ENCODE measurements at regions not wholly inside any gene's neighbourhood (a gene's known extent, or its start where the extent isn't known, plus 50 kb on each side); places are given as distances from the start of the nearest gene placed in this dataset.
"Not testable (repeated sequence)": the region's sequence is repeated elsewhere in the genome, so short reads cannot be mapped to it uniquely, and the experiment has no call there.

DNA sequence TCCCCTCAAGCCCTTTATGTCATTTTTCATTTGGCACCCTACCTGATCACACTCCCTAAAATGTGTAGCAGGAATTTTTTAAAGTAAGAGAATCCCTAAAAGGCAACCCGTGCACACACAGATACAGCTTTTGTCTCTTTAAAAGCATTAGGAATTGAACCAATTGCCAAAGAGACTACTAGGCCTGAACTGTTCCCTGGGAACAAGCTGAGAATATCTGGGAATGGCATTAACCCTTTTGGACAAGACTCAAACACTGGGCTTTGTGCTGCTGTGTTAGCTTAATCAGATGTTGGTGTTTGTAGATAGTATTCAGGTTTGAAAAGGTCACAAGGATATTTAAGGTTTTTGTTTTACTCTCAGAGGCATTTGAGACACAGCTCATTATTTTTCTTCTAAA, 414.4 kb upstream of the PDZRN3 start:
- DNase-seq, result no peak

DNA sequence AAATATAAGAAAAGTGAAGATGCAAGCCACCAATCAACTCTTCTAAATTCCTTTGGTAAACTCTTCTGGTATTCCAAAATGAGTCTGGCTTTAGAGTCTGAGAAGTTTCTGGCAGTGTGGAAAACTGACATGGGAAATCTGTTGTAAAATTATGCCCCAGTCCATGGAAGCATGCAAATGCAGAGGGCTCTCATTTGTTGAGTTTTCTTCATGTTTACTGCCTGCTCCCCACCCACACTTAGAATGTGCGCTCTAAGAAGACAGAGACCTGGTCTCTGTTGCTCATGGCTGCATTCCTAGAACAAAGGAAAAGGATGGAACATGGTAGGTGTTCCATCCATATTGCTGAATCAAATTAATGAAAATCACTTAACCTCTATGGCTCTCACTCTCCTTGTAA, 411.8 kb upstream of the PDZRN3 start:
- no peak for DNase-seq

DNA sequence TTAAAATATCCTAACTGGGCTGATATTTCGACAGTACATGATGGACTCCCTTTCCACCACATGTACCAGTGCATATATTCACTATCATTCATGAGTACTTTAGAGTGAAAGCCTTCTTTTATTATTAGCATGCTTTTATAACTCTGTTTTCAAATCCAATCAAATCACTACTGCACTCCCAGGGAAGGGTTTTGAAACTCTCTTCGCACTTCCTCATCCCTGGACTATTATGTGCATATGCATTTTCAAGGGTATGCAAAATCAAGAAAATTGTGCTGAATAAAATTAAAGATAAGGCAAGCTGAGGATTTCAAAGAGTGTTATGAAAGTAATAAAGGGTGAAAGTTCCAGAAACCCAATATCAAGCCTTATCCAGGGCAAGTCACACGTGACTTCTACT, 411.4 kb upstream of the PDZRN3 start:
- no peak for DNase-seq

DNA sequence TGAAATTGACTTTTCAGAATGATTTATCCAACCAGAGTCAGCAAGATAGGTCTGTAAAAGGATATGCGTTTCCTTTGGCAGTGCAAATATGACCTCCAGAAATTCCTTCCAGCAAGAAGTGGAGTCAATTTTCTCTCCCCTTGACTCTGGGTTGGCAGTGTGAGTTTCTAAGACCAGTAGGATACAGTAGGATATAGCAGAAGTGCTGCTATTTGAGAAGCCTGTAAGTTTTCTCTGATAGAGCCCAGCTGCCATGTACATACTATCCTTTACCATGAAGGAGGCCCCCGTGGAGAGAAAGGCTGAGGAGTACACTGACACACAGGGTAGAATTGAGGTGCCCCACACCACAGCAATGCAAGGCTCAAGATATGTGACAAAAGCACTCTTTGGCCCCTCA, 409.1 kb upstream of the PDZRN3 start:
- no peak for DNase-seq

DNA sequence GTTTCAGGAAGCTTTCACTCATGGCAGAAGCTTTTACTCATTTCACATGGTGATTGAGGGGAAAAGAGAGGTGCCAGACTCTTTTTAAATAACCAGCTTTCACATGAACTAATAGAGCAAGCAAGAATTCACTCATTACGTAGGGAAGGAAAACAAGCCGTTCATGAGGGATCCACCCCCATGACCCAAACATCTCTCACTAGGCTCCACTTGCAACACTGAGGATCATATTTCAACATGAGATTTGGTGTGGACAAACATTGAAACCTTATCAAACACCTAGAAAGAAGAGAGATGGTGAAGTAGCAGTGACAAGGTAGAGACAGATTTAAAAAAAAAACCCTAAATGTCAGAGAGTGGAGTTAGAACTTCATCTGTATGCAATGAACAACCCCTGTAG, 408.6 kb upstream of the PDZRN3 start:
- DNase-seq, result no peak

DNA sequence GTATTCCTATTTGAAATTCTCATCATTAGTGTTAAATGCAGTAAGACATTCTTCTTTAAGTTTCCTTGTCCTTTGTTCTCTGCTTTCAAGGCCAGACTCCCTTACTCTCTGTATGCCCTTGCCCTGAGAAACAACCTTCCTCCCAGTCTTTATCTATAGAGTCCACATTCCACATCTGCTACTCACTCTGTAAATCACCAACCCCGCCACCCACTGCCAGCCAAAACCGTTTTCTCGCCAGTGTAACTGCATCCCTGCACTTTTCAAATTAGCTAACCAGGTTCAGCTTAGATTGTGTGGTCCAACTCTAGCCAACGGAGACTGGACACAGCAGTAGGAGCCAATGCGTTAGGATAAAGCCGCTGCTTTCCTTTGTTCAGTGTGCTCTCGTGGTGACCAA, 402.4 kb upstream of the PDZRN3 start:
- no peak for DNase-seq

DNA sequence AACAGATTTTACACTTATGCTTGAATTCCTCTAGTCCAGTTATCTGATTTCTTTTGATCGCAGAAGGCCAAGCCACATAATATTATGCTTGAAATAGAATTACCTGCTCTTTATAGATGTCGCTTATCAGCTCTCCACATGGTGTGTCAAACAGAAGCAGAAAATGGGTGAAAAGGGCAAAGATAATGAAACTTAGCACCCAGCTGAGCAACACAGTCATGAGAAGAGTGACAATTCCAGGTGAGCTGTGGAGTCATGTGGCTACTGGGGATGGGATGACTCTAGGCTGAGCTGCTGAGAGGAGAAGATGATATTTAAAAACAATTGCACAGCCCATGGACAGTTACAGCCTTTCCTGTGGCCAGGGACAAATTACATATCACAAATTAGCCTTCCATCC, 398.7 kb upstream of the PDZRN3 start:
- no peak for DNase-seq

DNA sequence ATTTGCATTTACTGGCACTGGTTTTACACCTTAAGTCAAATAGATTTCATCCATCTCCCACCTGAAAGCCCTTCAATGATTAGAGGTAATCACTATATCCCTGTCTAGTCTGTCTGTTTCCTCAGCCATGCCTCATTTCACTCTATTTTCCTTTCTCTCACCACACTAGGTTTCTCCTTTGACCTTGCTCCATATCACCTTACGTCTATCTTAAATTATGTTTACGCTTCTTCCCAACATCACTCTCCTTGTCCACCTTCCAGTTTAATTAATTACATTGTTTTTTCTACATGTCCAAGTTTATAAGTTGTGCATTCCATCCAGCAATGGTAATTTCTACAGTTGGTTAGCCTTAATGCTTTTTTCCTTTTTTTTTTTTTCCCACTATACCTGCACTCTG, 396.7 kb upstream of the PDZRN3 start:
- DNase-seq, result no peak

DNA sequence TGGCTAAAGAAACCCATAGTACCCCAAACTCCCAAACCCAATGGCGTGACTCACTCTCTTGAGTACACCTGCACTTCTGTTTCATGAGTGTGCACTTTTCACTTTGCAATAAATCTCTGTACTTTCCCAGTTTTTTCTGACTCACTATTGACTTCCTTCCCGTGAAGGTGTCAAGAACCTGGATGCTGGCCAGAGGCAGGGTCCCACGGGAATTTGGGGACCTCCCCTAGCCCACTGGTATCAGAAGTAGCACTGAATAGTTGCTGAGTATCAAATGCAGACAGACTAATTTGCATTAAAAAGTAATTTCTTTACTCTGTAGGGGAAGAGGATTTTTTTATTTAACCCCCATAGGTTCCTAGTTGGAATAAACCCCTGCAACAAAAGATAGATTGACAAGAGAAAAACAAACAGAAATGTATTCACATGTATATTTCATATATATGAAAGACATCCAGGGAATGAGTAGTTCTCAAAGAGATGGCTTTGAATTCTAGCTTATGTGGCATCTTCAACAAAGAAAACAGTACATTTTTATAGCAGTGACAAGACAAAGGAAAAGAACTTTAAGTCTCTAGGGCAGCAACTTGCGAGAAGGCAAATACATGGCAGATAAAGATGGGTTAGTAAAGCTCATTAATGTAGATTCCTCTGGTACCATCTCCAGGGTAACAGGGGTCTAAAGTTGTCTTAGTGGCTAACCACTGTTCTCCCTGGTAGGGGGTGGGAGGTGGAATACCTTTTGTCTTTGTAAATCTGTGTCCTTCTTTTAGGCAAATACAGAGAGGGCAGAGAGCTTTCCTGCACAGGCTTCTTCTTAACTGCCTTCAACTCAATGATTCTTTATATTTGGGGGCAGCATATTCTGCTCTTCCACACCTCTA, 385.5 kb upstream of the PDZRN3 start:
- DNase-seq, result no peak

DNA sequence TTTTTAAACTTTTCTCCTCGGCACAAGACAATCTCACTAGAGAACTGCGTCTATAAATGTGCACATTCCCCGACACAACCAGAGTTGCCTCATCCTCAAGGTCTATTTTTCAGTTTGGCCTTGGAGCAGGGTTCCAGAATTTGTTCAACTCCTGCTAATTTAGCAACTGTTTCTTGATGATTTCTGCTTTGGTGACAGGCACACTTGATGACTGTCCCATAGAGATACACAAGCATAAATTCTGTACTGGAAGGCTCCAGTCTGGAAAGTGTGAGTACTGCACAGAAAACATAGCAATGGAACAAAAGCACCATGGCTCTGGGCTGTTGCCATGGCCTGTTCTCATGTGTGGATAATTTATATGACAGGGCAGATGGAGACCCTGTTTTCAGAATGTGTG, 379.6 kb upstream of the PDZRN3 start:
- no peak for DNase-seq

DNA sequence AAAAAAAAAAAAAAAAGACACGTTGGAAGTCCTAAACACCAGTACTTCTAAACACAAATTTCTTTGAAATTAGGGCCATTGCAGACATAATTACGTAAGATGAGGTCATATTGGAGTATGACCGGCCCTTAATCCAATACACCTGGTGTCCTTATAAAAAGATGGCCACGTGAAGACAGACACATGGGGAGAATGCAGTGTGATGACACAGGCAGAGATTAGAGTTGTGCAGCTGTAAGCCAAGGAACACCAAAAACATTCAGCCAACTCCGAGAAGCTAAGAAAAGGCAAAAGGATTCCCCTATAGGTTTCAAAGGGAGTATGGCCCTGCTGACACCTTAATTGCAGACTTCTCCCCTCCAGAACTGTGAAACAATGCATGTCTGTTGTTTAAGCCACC, 379.0 kb upstream of the PDZRN3 start:
- no peak for DNase-seq

DNA sequence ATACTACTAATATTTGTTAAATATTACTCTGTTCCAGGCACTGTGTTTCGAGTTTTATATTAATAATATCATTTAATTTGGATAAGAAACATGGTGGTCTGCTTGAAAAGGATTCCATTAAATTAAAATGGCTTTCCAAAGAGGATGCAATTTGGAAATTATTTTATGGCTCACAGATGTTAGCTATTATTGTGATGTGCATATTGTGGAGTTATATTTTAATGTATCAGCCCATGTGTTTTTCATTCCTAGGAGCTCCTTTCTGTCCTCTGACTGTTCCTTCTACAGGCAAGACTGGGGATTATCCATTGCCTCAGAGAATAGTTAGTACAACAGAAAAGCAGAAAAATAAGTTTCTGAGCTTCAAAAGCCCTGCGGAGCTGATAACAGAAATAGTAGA, 376.7 kb upstream of the PDZRN3 start:
- DNase-seq, result no peak

DNA sequence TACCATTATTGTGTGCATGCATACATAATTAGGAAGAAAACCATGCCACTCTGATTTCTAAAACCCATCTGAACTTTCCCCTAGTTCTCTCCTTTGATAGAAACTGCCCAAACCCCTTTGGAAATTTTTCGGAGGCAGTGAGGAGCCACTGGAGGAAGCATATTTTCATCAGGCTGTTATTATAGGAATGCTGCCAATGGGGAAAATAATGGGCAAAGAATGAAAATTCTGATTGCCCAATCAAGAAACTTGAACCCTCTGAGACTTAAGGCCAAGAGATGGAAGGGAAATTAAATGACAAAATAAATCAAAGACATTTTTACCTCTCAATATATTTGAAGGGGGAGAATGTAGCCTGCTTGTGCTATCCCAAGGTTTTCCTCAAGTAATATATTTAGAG, 376.0 kb upstream of the PDZRN3 start:
- no peak for DNase-seq

DNA sequence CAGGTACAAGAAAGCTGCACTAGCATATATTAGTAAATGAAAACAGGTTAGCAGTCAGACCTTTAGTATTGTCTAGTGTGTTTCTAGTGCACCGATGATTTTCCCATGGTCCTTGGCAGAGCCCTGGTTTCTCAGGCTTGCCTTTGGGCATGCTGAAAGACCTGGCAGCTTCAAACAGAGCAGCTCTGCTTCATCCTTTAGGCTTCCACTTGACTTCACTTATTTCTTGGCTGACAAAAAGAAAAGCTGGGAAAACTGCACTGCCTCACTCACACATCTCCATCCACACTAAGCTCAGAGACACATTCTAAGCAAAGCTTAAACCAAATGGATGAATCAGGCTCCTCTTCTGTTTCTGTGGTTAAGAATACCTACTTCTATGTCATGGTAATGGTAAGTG, 374.8 kb upstream of the PDZRN3 start:
- DNase-seq, result no peak

DNA sequence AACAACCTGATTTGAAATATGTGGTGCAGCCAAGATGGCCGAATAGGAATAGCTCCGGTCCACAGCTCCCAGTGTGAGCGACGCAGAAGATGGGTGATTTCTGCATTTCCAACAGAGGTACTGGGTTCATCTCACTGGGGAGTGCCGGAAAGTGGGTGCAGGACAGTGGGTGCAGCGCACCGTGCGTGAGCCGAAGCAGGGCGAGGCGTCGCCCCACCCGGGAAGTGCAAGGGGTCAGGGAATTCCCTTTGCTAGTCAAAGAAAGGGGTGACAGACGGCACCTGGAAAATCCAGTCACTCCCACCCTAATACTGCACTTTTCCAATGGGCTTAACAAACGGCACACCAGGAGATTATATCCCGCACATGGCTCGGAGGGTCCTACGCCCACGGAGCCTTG, 365.9 kb upstream of the PDZRN3 start:
- DNase-seq, result not testable (repeated sequence)

DNA sequence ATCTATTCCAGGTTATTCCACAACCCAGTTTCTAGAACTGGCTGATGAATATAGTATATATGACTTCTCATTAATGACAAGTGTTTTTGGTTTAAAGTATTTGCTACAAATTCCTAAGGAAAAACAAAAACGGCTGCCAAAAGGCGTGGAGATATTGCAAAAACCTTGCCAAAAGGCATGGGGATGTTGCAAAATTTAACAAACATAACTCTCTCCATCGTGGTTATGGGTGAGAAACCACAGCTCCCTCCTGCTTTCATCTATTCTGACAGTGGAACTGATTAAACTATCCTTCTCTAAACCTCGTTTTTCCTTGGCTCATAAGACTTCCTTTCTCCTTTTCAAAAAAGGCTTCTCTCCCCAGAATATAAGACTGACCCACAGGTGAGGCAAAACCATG, 342.0 kb upstream of the PDZRN3 start:
- DNase-seq, result no peak

DNA sequence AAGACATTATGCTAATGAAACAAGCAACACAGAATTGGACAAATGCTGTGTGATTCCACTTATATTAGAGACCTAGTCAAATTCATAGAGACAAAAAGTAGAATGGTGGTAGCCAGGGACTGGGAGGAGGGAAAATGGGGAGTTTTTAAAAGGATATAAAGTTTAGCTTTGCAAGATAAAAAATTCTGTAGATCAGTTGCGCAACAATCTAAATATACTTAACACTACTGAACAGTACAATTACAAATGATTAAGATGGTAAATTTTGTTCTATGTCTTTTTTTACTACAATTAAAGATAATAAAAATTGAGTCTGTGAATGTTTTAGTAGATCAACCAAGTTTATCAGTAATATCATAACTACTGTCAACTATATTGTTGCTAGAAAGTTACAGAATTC, 340.1 kb upstream of the PDZRN3 start:
- no peak for DNase-seq

DNA sequence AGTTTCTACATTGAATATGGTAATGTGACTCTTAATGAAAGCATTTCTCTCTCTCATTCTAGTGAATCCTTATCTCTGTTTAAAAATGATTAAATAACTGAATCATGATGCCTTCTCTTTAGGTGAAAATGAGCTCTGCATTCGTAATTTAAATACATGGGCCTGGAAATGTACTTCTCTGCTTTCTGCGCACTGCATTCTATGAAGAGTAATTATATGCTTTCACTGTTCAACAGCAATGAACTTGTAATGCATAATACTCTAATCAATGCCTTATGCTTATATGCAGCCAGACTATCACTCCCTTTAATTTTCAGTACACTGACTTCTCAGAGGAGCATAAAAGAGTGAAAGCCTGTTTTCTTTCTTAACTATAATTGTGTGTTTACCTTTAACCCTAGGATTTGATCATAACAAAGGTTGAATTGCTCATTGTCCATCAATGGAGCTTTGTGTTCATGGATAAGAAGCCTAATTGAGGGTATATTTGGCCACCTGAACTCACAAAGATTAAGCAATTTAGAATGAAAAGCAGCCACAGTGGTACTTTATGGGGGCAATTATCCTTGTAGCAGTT, 330.8 kb upstream of the PDZRN3 start:
- DNase-seq, result no peak

DNA sequence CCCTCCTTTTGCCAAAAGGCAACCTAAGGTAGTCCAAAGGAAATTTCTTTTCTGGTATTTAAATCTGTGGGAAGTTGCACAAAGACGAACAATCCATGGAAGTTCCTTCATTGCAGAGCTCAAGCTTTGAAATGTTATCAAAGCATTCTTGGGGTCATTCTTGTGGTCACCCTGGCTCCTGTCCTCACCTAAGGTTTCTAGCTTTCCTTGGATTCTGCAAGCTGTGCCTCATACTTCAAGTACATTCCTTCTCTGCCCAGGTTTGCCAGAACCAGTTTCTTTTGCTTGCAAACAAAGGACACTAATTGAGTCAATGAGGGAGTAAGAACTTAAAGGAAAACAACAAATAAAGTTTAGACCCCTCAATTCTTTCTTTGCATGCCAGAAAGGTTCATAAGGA, 329.8 kb upstream of the PDZRN3 start:
- no peak for DNase-seq

DNA sequence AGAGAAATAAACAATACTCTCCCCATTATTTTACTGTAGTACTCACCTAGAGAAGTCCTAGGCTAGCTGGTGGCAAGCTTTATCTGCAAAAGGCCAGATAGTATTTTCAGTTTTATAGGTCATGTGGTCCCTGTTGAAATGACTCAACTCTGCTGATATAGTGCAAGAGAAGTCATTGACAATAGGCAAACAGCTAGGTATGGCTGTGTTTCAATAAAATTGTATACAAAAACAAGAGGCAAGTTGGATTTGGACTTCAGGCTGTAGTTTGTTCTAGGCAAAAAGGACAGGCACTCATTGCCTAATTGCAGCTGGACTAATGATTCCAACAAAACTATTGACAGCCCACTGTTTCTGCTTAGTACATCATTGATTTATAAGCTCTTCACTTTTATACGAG, 328.0 kb upstream of the PDZRN3 start:
- DNase-seq, result no peak

DNA sequence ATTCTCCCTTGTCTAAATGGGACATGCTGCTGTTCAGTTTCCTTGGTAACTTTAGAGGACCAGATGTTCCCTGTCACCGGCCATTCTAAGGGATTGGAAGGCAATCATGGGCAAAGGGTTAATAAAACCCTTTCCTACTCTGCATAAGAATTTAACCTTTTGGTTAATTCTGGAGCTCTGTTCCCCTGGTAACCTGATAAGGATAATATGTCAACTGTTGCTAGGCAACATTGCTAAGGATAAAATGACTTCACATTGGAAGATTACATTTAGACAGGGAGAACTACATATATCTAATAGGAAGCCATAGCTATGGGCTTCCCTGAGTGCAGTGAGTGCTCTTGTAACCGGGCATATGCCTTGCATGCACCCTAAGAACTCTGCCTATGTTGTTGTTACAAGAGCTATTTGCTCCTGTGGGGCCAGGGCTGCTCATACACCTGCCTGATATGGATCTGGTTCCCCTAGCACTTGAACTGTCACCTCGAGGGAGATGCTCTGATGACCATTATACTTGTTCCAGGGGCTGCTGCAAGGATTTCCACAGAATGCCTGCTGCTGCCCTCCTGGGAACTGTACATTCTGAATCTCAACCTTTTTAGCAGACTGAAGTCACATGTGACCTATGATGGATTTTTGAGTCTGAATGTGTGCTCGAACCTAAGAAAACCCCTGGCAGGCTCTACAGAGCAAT, 326.3 kb upstream of the PDZRN3 start:
- DNase-seq, result no peak

DNA sequence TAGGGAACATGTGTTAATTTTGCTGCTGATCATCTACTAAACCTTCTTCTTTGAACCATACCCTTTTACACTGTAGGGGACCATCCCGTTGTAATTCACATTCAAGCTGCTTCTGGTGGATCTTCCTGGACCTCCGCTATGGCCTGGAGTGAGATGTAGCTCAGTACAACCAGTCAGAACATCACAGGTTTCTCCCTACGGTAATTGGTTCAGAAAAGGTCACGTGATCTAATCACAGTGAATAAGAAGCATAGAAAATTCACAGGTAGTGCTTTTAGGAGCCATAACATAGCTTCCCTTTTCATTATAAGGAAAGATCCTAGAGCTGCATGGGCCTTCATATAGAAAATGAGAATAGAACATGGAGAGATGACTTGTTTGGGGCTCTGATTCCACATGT, 320.8 kb upstream of the PDZRN3 start:
- no peak for DNase-seq

DNA sequence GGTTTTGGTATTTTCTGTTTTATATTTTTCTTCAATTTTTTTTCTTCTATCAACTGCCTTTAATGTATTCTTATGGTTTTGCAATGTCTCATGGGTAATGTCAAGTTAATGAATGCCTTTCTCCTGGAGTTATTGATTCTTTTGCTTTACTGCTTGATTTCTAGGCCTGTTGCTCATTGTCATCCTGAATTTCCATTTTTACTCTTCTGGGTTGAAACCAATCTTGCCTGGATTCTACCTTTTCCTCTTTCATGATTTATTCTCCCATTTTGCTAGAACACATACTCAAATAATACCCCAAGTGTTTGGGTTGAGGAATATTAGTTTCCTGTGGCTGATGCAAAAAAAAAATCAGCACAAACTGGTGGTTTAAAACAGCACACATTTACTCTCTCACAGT, 315.2 kb upstream of the PDZRN3 start:
- no peak for DNase-seq

DNA sequence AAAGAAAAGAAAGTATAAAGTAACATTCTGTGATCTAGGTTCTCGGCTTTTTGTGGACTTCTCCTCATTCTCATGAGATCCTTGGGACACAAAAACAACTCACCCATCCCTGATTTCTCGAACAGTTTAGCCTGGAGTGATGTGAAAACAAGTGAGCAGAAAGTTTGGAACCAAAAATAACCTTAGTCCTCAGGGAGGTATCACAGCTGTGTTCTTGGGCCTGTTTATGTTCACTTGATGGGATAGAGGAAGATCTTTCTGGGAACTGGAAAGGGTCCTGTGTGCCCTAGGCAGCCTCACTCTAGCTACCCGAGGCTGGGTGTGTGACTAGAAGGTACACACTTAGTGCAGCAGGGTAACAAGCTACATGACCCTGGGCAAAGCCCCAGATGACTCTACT, 308.8 kb upstream of the PDZRN3 start:
- DNase-seq, result no peak

Data from GOT3 (cell line).